B cell (primary cell): ENCODE measurements at regions not wholly inside any gene's neighbourhood (a gene's known extent, or its start where the extent isn't known, plus 50 kb on each side); places are given as distances from the start of the nearest gene placed in this dataset.

Experiments
- ATAC-seq: fragments of 200-7000 bp; cut with Tn5 transposase; one replicate; pipeline ENCODE4 v1.10.0; 2021; ENCODE audit warnings: low read depth, mild to moderate bottlenecking, moderate number of reproducible peaks, moderate library complexity
- CTCF ChIA-PET: fragments of 350-600 bp; sonication (Branson Sonifier 250); formaldehyde crosslinking; loops from one replicate; lab custom pipeline; 2021; ENCODE audit warnings: antibody characterized with exemption, inconsistent platforms; lab: Charles Lee
- POLR2A ChIA-PET: fragments of 350-600 bp; sonication (Branson Sonifier 250); formaldehyde crosslinking; loops from one replicate; lab custom pipeline; 2021; ENCODE audit warnings: antibody characterized with exemption; lab: Charles Lee
- DNase-seq: peaks from one replicate; pipeline ENCODE4 v3.0.0; 2013
- H2AFZ ChIP-seq: 2 replicates; pipeline ENCODE4 v1.6.1; 2012; ENCODE audit warnings: mild to moderate bottlenecking, low read depth, low read length; ENCODE audit not compliant: insufficient read depth, poor library complexity, severe bottlenecking
- H3K27ac ChIP-seq, 2 donors: 1 replicate in 1 of 2; 2 replicates in 1 of 2; pipeline ENCODE4 v1.5.1; 2012 to 2013; ENCODE audit warnings: low read length in 2 of 2, mild to moderate bottlenecking in 2 of 2, moderate library complexity in 1 of 2
- H3K27me3 ChIP-seq, 4 experiments: fragments of 200-600 bp in 1 of 4; sonication (generic) in 1 of 4; replicated peaks in 1 of 4; 1 replicate in 2 of 4; 2 replicates in 2 of 4; pipeline versions ENCODE4 v1.6.1 to v1.7.0; 2013 to 2016; ENCODE audit warnings: low read length in 3 of 4, mild to moderate bottlenecking in 2 of 4, mixed read lengths in 1 of 4, moderate library complexity in 1 of 4; ENCODE audit not compliant: insufficient read depth in 4 of 4, control insufficient read depth in 3 of 4; ENCODE audit errors: control extremely low read depth in 1 of 4
- H3K36me3 ChIP-seq, 2 experiments: replicated peaks in 1 of 2; 1 replicate in 1 of 2; 2 replicates in 1 of 2; pipeline versions ENCODE4 v1.6.1 to v1.7.1; 2013; ENCODE audit warnings: low read length in 1 of 2; ENCODE audit not compliant: insufficient read depth in 2 of 2, control insufficient read depth in 1 of 2; ENCODE audit errors: control extremely low read depth in 1 of 2, extremely low read depth in 1 of 2
- H3K4me1 ChIP-seq, 2 donors: fragments of 200-600 bp in 1 of 2; sonication (generic) in 1 of 2; 1 replicate in 1 of 2; 2 replicates in 1 of 2; pipeline versions ENCODE4 v1.5.1 to v1.6.1; 2013 to 2017; ENCODE audit warnings: low read length in 2 of 2; ENCODE audit not compliant: control insufficient read depth in 2 of 2, insufficient read depth in 2 of 2
- H3K4me2 ChIP-seq: replicated peaks from 2 replicates; pipeline ENCODE3; 2012; ENCODE audit warnings: mild to moderate bottlenecking, low read depth, low read length; ENCODE audit not compliant: poor library complexity, severe bottlenecking
- H3K4me3 ChIP-seq, 5 experiments: fragments of 200-600 bp in 1 of 5; sonication (generic) in 1 of 5; 1 replicate in 3 of 5; 2 replicates in 2 of 5; pipeline versions ENCODE4 v1.5.1 to v1.7.0; 2011 to 2016; ENCODE audit warnings: low read length in 4 of 5, mild to moderate bottlenecking in 4 of 5, low read depth in 2 of 5, control low read depth in 1 of 5, moderate library complexity in 1 of 5; ENCODE audit not compliant: insufficient read depth in 1 of 5; ENCODE audit errors: control extremely low read depth in 1 of 5, extremely low read depth in 1 of 5
- H3K79me2 ChIP-seq: fragments of 200-600 bp; sonication (generic); one replicate; pipeline ENCODE4 v1.6.0; 2016; ENCODE audit warnings: low read length; ENCODE audit not compliant: control insufficient read depth, insufficient read depth
- H3K9ac ChIP-seq: fragments of 200-600 bp; sonication (generic); 2 replicates; pipeline ENCODE4 v1.6.1; 2017; ENCODE audit warnings: mild to moderate bottlenecking, low read length, moderate library complexity
- H3K9me3 ChIP-seq, 3 donors: one replicate each; pipeline versions ENCODE4 v1.6.1 to v1.7.1; 2013; ENCODE audit warnings: low read length in 2 of 3; ENCODE audit not compliant: control insufficient read depth in 2 of 3, insufficient read depth in 1 of 3; ENCODE audit errors: control extremely low read depth in 1 of 3
- H4K20me1 ChIP-seq: 2 replicates; pipeline ENCODE4 v1.6.0; 2012; ENCODE audit warnings: mild to moderate bottlenecking, low read length; ENCODE audit not compliant: insufficient read depth, control insufficient read depth, poor library complexity, severe bottlenecking
- H3K27ac Mint-ChIP-seq: one replicate; pipeline ENCODE4 v1.8.0; 2021; ENCODE audit warnings: mixed read lengths
- H3K27me3 Mint-ChIP-seq: one replicate; pipeline ENCODE4 v1.8.0; 2021; ENCODE audit warnings: mixed read lengths
- H3K4me1 Mint-ChIP-seq: one replicate; pipeline ENCODE4 v1.8.0; 2021; ENCODE audit warnings: mixed read lengths
- H3K4me3 Mint-ChIP-seq: one replicate; pipeline ENCODE4 v1.8.0; 2021; ENCODE audit warnings: mixed read lengths
- H3K9me3 Mint-ChIP-seq: one replicate; pipeline ENCODE4 v1.8.0; 2022; ENCODE audit warnings: mixed read lengths; ENCODE audit not compliant: insufficient read depth
- CTCF ChIP-seq: fragments of 200-600 bp; IDR thresholded peaks from one replicate; pipeline ENCODE4 v1.8.0; 2022; ENCODE audit warnings: antibody characterized with exemption, mild to moderate bottlenecking
- EZH2 ChIP-seq: IDR thresholded peaks from 2 replicates; pipeline ENCODE4 v1.6.1; 2012; ENCODE audit warnings: borderline replicate concordance, low read depth, mild to moderate bottlenecking, moderate library complexity, low read length; ENCODE audit not compliant: insufficient read depth, poor library complexity, severe bottlenecking
- WGBS: methylation state at CpG from one replicate; pipeline ENCODE4 v1.1.5; 2013; ENCODE audit warnings: missing lambda C conversion rate; ENCODE audit not compliant: insufficient coverage; 5-methylcytosine and 5-hydroxymethylcytosine counted together
- intact Hi-C: fragments of 100-400 bp; cut with micrococcal nuclease; formaldehyde crosslinking; loops from one replicate; pipeline ENCODE4 v1.10.0; 2022

- Histone ChIP-seq H3K27ac (no peak overlapping the region), H2AFZ (no peak overlapping the region), H3K4me3 (no peak overlapping the region), H4K20me1 (peaks cover 30% of the 10 kb centered on the region), H3K4me2 (no peak overlapping the region), H3K79me2 (peaks cover 80% of the 10 kb centered on the region), H3K9me3 (no peaks in the 10 kb centered on the region), H3K4me1 (peaks cover 11 to 27% of the 10 kb centered on the region in 2 donors), H3K9ac (no peak overlapping the region), H3K27me3 (no peaks in the 10 kb centered on the region), H3K36me3 (no peaks in the 10 kb centered on the region)
- peak overlapping the region; percentile 27 for H3K27ac Mint-ChIP-seq
- H3K4me3 Mint-ChIP-seq, result no peak overlapping the region
- intact Hi-C loops, result no loop called here
- H3K9me3 Mint-ChIP-seq, result no peaks in the 10 kb centered on the region
- POLR2A ChIA-PET, result no interaction called here
- peaks cover 53% of the 10 kb centered on the region for H3K4me1 Mint-ChIP-seq
- DNase-seq (no peak), ATAC-seq (no peak)
- 83% methylated on average over 19 of the region's 19 CpGs for WGBS
- TF ChIP-seq EZH2 (no peak), CTCF (no peak)
- no peaks in the 10 kb centered on the region for H3K27me3 Mint-ChIP-seq
- CTCF ChIA-PET, result interaction anchor here (1.0 to 1.2 kb wide), 2 partner anchors 98 to 280 kb away, joined by 3 to 4 read pairs; no protein-coding TSS in a partner anchor
These were observed 68.8 kb upstream of the ABL1 start for GRCh38 chr9:130766021-130766926.

GRCh38 chr9:130766927-130767307 is 68.1 kb upstream of the ABL1 start:
- H3K4me3 ChIP-seq, result no peak overlapping the region
- no peak for DNase-seq
- H3K9me3 ChIP-seq, result no peaks in the 10 kb centered on the region
- peaks cover 79% of the 10 kb centered on the region for H3K79me2 ChIP-seq
- Mint-ChIP-seq H3K4me1 (peaks cover 53% of the 10 kb centered on the region), H3K27ac (peak overlapping the region; percentile 4), H3K4me3 (no peak overlapping the region), H3K27me3 (no peaks in the 10 kb centered on the region), H3K9me3 (no peaks in the 10 kb centered on the region)
- no peak overlapping the region for H3K4me2 ChIP-seq
- WGBS, result 51% methylated on average over 3 of the region's 4 CpGs
- no peak overlapping the region for H3K9ac ChIP-seq
- ChIA-PET POLR2A (no interaction called here), CTCF (interaction anchor here (0.6 kb wide), 1 partner anchor 530 kb away, joined by 4 read pairs; no protein-coding TSS in a partner anchor)
- peaks cover 33% of the 10 kb centered on the region for H4K20me1 ChIP-seq
- intact Hi-C loops, result no loop called here
- no peak overlapping the region for H2AFZ ChIP-seq
- peaks cover 11 to 27% of the 10 kb centered on the region in 2 donors for H3K4me1 ChIP-seq
- no peak overlapping the region for H3K27ac ChIP-seq
- TF ChIP-seq CTCF (no peak), EZH2 (no peak)
- no peak for ATAC-seq
- H3K36me3 ChIP-seq, result no peaks in the 10 kb centered on the region
- no peaks in the 10 kb centered on the region for H3K27me3 ChIP-seq
